ENCODE measurements at regions not wholly inside any gene's neighbourhood (a gene's known extent, or its start where the extent isn't known, plus 50 kb on each side); places are given as distances from the start of the nearest gene placed in this dataset.

DNA sequence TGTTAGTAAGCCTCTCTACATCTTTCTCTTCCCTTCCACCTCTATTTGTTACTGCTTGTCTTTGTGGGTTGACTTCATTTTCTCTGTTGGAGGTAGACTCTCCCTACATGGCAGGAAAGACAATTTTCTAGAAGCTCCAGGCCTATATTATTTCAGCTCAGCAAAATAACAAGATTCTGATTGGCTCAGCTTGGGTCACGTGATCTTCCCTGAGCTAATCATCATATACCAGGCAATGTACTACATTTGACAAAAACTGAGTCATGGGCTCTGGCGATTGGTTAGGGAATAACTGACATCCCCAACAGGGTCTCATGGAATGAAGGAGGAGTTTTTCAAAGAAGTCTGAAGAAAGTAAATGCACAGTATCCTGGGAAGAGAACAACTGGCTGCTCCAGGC, 65.6 kb upstream of the NR3C1 start:
- TF ChIP-seq, protein P1, sequence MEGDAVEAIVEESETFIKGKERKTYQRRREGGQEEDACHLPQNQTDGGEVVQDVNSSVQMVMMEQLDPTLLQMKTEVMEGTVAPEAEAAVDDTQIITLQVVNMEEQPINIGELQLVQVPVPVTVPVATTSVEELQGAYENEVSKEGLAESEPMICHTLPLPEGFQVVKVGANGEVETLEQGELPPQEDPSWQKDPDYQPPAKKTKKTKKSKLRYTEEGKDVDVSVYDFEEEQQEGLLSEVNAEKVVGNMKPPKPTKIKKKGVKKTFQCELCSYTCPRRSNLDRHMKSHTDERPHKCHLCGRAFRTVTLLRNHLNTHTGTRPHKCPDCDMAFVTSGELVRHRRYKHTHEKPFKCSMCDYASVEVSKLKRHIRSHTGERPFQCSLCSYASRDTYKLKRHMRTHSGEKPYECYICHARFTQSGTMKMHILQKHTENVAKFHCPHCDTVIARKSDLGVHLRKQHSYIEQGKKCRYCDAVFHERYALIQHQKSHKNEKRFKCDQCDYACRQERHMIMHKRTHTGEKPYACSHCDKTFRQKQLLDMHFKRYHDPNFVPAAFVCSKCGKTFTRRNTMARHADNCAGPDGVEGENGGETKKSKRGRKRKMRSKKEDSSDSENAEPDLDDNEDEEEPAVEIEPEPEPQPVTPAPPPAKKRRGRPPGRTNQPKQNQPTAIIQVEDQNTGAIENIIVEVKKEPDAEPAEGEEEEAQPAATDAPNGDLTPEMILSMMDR (IDR thresholded peaks at IDR 0.05; ENCODE audit: insufficient read depth, low read length): no peak
- TF ChIP-seq POLR2AphosphoS5 (IDR thresholded peaks at IDR 0.05; ENCODE audit: low read depth) (no peak), GABPA (IDR thresholded peaks at IDR 0.05; ENCODE audit: low read depth) (no peak)

Data from HL-60 (cell line).